CD8-positive, alpha-beta memory T cell (primary cell): ENCODE measurements at regions not wholly inside any gene's neighbourhood (a gene's known extent, or its start where the extent isn't known, plus 50 kb on each side); places are given as distances from the start of the nearest gene placed in this dataset.

Experiments used
- CTCF ChIA-PET: fragments of 350-600 bp; sonication (Branson Sonifier 250); formaldehyde crosslinking; loops from one replicate; lab custom pipeline; 2021; ENCODE audit warnings: antibody characterized with exemption; lab: Charles Lee
- POLR2A ChIA-PET: fragments of 350-600 bp; sonication (Branson Sonifier 250); formaldehyde crosslinking; loops from one replicate; lab custom pipeline; 2021; ENCODE audit warnings: antibody characterized with exemption; lab: Charles Lee
- DNase-seq, 5 donors: peaks; one replicate each; pipeline versions ENCODE4 v3.0.0 to v3.0.0-alpha.2; 2020 to 2022; ENCODE audit warnings: mixed read lengths in 1 of 5
- H3K27ac ChIP-seq: one replicate; pipeline ENCODE4 v1.7.0; 2013; ENCODE audit warnings: low read depth, mild to moderate bottlenecking, low read length, moderate library complexity
- H3K27me3 ChIP-seq: 2 replicates; pipeline ENCODE4 v1.7.0; 2013; ENCODE audit warnings: low read length, mild to moderate bottlenecking; ENCODE audit not compliant: insufficient read depth, poor library complexity, severe bottlenecking
- H3K36me3 ChIP-seq: 2 replicates; pipeline ENCODE4 v1.7.0; 2013; ENCODE audit warnings: mild to moderate bottlenecking, low read length, moderate library complexity; ENCODE audit not compliant: insufficient read depth
- H3K4me1 ChIP-seq: 2 replicates; pipeline ENCODE4 v1.7.0; 2013; ENCODE audit warnings: mild to moderate bottlenecking, low read length, moderate library complexity; ENCODE audit not compliant: insufficient read depth
- H3K4me3 ChIP-seq: 2 replicates; pipeline ENCODE4 v1.7.0; 2013; ENCODE audit warnings: mild to moderate bottlenecking, low read length
- H3K9me3 ChIP-seq: 2 replicates; pipeline ENCODE4 v1.7.0; 2013; ENCODE audit warnings: mild to moderate bottlenecking, low read length
- H3K27ac Mint-ChIP-seq, 8 donors: one replicate each; pipeline ENCODE4 v1.8.0; 2020 to 2021; ENCODE audit warnings: mixed read lengths in 8 of 8, mild to moderate bottlenecking in 6 of 8, inconsistent platforms in 3 of 8, moderate library complexity in 3 of 8
- H3K27me3 Mint-ChIP-seq, 2 donors: one replicate each; pipeline ENCODE4 v1.8.0; 2020 to 2021; ENCODE audit warnings: mixed read lengths in 2 of 2, mild to moderate bottlenecking in 1 of 2, moderate library complexity in 1 of 2
- H3K36me3 Mint-ChIP-seq, 3 donors: one replicate each; pipeline ENCODE4 v1.8.0; 2020 to 2021; ENCODE audit warnings: mixed read lengths in 3 of 3, inconsistent platforms in 1 of 3, mild to moderate bottlenecking in 1 of 3
- H3K4me1 Mint-ChIP-seq, 3 donors: one replicate each; pipeline ENCODE4 v1.8.0; 2020 to 2021; ENCODE audit warnings: mixed read lengths in 3 of 3, inconsistent platforms in 1 of 3, mild to moderate bottlenecking in 1 of 3
- H3K4me3 Mint-ChIP-seq, 7 donors: one replicate each; pipeline ENCODE4 v1.8.0; 2020 to 2021; ENCODE audit warnings: mixed read lengths in 7 of 7, mild to moderate bottlenecking in 6 of 7, moderate library complexity in 4 of 7, inconsistent platforms in 2 of 7
- H3K9me3 Mint-ChIP-seq, 5 donors: one replicate each; pipeline ENCODE4 v1.8.0; 2020 to 2022; ENCODE audit warnings: mixed read lengths in 5 of 5, mild to moderate bottlenecking in 3 of 5, moderate library complexity in 2 of 5, inconsistent platforms in 1 of 5

- Histone ChIP-seq H3K36me3 (no peaks in the 10 kb centered on the region), H3K27me3 (no peaks in the 10 kb centered on the region), H3K9me3 (no peaks in the 10 kb centered on the region), H3K27ac (no peak overlapping the region), H3K4me3 (no peak overlapping the region), H3K4me1 (no peaks in the 10 kb centered on the region)
- Mint-ChIP-seq H3K36me3 (no peaks in the 10 kb centered on the region), H3K4me1 (no peaks in the 10 kb centered on the region), H3K4me3 (no peak overlapping the region), H3K27ac (no peak overlapping the region), H3K27me3 (no peaks in the 10 kb centered on the region), H3K9me3 (peaks cover 0 to 2% (median 0%) of the 10 kb centered on the region in 5 donors)
- CTCF ChIA-PET, result no interaction called here
- POLR2A ChIA-PET, result no interaction called here
- DNase-seq, result no peak
Measured at GRCh38 chr2:199105826-199106225, 351.9 kb downstream of the SATB2 start.

GRCh38 chr2:199101487-199101886 is 356.3 kb downstream of the SATB2 start:
- no peak overlapping the region for H3K27ac Mint-ChIP-seq
- ChIA-PET CTCF (no interaction called here), POLR2A (no interaction called here)
- H3K4me1 Mint-ChIP-seq, result no peaks in the 10 kb centered on the region
- Histone ChIP-seq H3K27me3 (no peaks in the 10 kb centered on the region), H3K27ac (no peak overlapping the region), H3K4me1 (no peaks in the 10 kb centered on the region), H3K9me3 (no peaks in the 10 kb centered on the region), H3K4me3 (no peak overlapping the region), H3K36me3 (no peaks in the 10 kb centered on the region)
- DNase-seq, result no peak
- H3K4me3 Mint-ChIP-seq, result no peak overlapping the region
- H3K36me3 Mint-ChIP-seq, result no peaks in the 10 kb centered on the region
- no peaks in the 10 kb centered on the region for H3K27me3 Mint-ChIP-seq
- H3K9me3 Mint-ChIP-seq, result peaks cover 0 to 2% (median 0%) of the 10 kb centered on the region in 5 donors

GRCh38 chr2:199100326-199101110 is 357.2 kb downstream of the SATB2 start:
- H3K4me3 ChIP-seq, result no peak overlapping the region
- no peak overlapping the region for H3K27ac Mint-ChIP-seq
- POLR2A ChIA-PET, result no interaction called here
- H3K9me3 Mint-ChIP-seq, result peaks cover 0 to 2% (median 0%) of the 10 kb centered on the region in 5 donors
- no peak overlapping the region for H3K27ac ChIP-seq
- CTCF ChIA-PET, result no interaction called here
- no peak for DNase-seq
- H3K27me3 ChIP-seq, result no peaks in the 10 kb centered on the region
- H3K4me1 ChIP-seq, result no peaks in the 10 kb centered on the region
- no peak overlapping the region for H3K4me3 Mint-ChIP-seq
- no peaks in the 10 kb centered on the region for H3K27me3 Mint-ChIP-seq
- no peaks in the 10 kb centered on the region for H3K9me3 ChIP-seq
- no peaks in the 10 kb centered on the region for H3K36me3 ChIP-seq
- H3K4me1 Mint-ChIP-seq, result no peaks in the 10 kb centered on the region
- no peaks in the 10 kb centered on the region for H3K36me3 Mint-ChIP-seq

- Histone ChIP-seq H3K36me3 (no peaks in the 10 kb centered on the region), H3K4me3 (no peak overlapping the region), H3K27me3 (no peaks in the 10 kb centered on the region), H3K27ac (no peak overlapping the region), H3K9me3 (no peaks in the 10 kb centered on the region), H3K4me1 (no peaks in the 10 kb centered on the region)
- DNase-seq, result no peak
- ChIA-PET CTCF (no interaction called here), POLR2A (no interaction called here)
- no peaks in the 10 kb centered on the region for H3K4me1 Mint-ChIP-seq
- H3K27me3 Mint-ChIP-seq, result peaks cover 0 to 2% of the 10 kb centered on the region in 2 donors
- H3K36me3 Mint-ChIP-seq, result no peaks in the 10 kb centered on the region
- H3K27ac Mint-ChIP-seq, result no peak overlapping the region
- H3K4me3 Mint-ChIP-seq, result no peak overlapping the region
- H3K9me3 Mint-ChIP-seq, result peaks cover 0 to 4% (median 0%) of the 10 kb centered on the region in 5 donors
Measured at GRCh38 chr2:199092419-199092818, 365.3 kb downstream of the SATB2 start.

GRCh38 chr2:199085261-199085660 is 372.5 kb downstream of the SATB2 start:
- H3K27me3 ChIP-seq, result no peaks in the 10 kb centered on the region
- H3K36me3 ChIP-seq, result no peaks in the 10 kb centered on the region
- H3K4me1 Mint-ChIP-seq, result no peaks in the 10 kb centered on the region
- no peaks in the 10 kb centered on the region for H3K4me1 ChIP-seq
- no peak overlapping the region for H3K4me3 ChIP-seq
- no peak overlapping the region for H3K27ac Mint-ChIP-seq
- H3K36me3 Mint-ChIP-seq, result no peaks in the 10 kb centered on the region
- H3K27me3 Mint-ChIP-seq, result no peaks in the 10 kb centered on the region
- CTCF ChIA-PET, result no interaction called here
- no peak overlapping the region for H3K27ac ChIP-seq
- no peak overlapping the region for H3K4me3 Mint-ChIP-seq
- POLR2A ChIA-PET, result no interaction called here
- peaks cover 0 to 5% (median 1%) of the 10 kb centered on the region in 5 donors for H3K9me3 Mint-ChIP-seq
- H3K9me3 ChIP-seq, result no peaks in the 10 kb centered on the region
- DNase-seq, result no peak

GRCh38 chr2:199070322-199070949 is 387.3 kb downstream of the SATB2 start:
- ChIA-PET POLR2A (no interaction called here), CTCF (no interaction called here)
- H3K27me3 ChIP-seq, result no peaks in the 10 kb centered on the region
- H3K27ac ChIP-seq, result no peak overlapping the region
- H3K4me1 ChIP-seq, result no peaks in the 10 kb centered on the region
- Mint-ChIP-seq H3K4me1 (no peaks in the 10 kb centered on the region), H3K27me3 (no peaks in the 10 kb centered on the region), H3K36me3 (no peaks in the 10 kb centered on the region), H3K4me3 (no peak overlapping the region), H3K9me3 (peaks cover 0 to 15% (median 6%) of the 10 kb centered on the region in 5 donors), H3K27ac (no peak overlapping the region)
- no peak for DNase-seq
- H3K36me3 ChIP-seq, result no peaks in the 10 kb centered on the region
- no peak overlapping the region for H3K4me3 ChIP-seq
- H3K9me3 ChIP-seq, result no peaks in the 10 kb centered on the region

GRCh38 chr2:199064201-199064600 is 393.5 kb downstream of the SATB2 start:
- ChIA-PET POLR2A (no interaction called here), CTCF (no interaction called here)
- Mint-ChIP-seq H3K4me1 (no peaks in the 10 kb centered on the region), H3K9me3 (peaks cover 2 to 31% (median 4%) of the 10 kb centered on the region in 5 donors), H3K27ac (no peak overlapping the region), H3K36me3 (no peaks in the 10 kb centered on the region), H3K27me3 (no peaks in the 10 kb centered on the region), H3K4me3 (no peak overlapping the region)
- Histone ChIP-seq H3K27ac (no peak overlapping the region), H3K27me3 (no peaks in the 10 kb centered on the region), H3K4me3 (no peak overlapping the region), H3K9me3 (no peaks in the 10 kb centered on the region), H3K36me3 (no peaks in the 10 kb centered on the region), H3K4me1 (no peaks in the 10 kb centered on the region)
- no peak for DNase-seq

- Histone ChIP-seq H3K9me3 (no peaks in the 10 kb centered on the region), H3K4me3 (no peak overlapping the region), H3K4me1 (no peaks in the 10 kb centered on the region), H3K27me3 (no peaks in the 10 kb centered on the region), H3K36me3 (no peaks in the 10 kb centered on the region), H3K27ac (no peak overlapping the region)
- Mint-ChIP-seq H3K27ac (no peak overlapping the region), H3K4me3 (no peak overlapping the region), H3K27me3 (no peaks in the 10 kb centered on the region), H3K4me1 (no peaks in the 10 kb centered on the region), H3K36me3 (no peaks in the 10 kb centered on the region), H3K9me3 (peaks cover 1 to 37% (median 6%) of the 10 kb centered on the region in 5 donors)
- ChIA-PET POLR2A (no interaction called here), CTCF (no interaction called here)
- DNase-seq, result no peak
Measured at GRCh38 chr2:199057936-199058335, 399.8 kb downstream of the SATB2 start.
